ENCODE measurements at regions not wholly inside any gene's neighbourhood (a gene's known extent, or its start where the extent isn't known, plus 50 kb on each side); places are given as distances from the start of the nearest gene placed in this dataset.

- no peak for TF ChIP-seq CTCF (conservative IDR thresholded peaks at IDR 0.05; ENCODE audit: low read depth in 2 of 2)
- TF ChIP-seq ZNF331 (CRISPR knock-in tag; IDR thresholded peaks at IDR 0.05; ENCODE audit: low read depth): no peak
- no peak for TF ChIP-seq POLR2AphosphoS5 (IDR thresholded peaks at IDR 0.05; ENCODE audit: low read depth)
- no peak for TF ChIP-seq EZH2phosphoT487 (IDR thresholded peaks at IDR 0.05; ENCODE audit: unreplicated experiment)
- no peak for TF ChIP-seq EZH2 (IDR thresholded peaks at IDR 0.05; ENCODE audit: low read depth, unreplicated experiment)
- TF ChIP-seq REST (IDR thresholded peaks at IDR 0.05; ENCODE audit: unreplicated experiment): no peak
- no peak for TF ChIP-seq JUNB (IDR thresholded peaks at IDR 0.05; ENCODE audit: unreplicated experiment)
These were observed 1487.0 kb upstream of the SLC10A2 start for GRCh38 chr13:104553186-104553585.

All from GM23338 (cell line).